ENCODE measurements at regions not wholly inside any gene's neighbourhood (a gene's known extent, or its start where the extent isn't known, plus 50 kb on each side); places are given as distances from the start of the nearest gene placed in this dataset.

GRCh38 chr14:76958020-76958979 is 70.2 kb downstream of the IRF2BPL start:
- H3K4me1 ChIP-seq (ENCODE audit: control insufficient read depth, insufficient read depth, low read length): peaks cover 65% of the 10 kb centered on the region

DNA sequence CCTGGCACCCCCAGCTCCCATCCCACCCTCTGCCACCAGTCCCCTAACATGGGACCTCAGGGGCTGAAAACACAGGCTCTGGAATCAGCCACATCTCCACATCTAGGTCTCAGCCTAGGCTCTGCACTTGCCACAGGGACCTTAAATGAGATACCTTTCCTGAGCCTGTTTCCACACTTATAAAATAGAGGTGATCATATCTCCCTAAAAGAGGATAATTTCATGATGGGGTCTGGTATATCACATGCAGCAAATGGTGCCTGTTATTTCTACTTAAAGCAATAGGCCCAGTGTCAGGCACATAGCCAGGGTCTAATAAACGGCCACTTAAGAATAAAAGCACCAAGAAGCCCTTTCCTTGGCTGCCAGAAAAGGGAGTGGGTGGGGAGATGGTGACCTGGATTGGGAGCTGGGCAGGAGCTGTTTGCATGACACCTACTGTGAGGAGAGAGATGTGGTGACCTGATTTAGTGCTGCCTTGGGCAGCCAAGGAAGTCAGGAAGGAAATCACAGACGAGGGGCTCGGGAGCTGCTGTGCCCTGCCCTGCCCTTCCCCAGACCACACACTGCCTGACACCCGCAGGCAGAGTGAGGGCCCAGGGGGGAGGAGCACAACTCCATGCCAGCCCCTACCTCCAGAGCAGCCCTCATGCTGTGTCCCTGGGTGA is 71.2 kb downstream of the IRF2BPL start:
- Histone ChIP-seq H3K9me3 (ENCODE audit: control insufficient read depth, insufficient read depth, low read length) (no peaks in the 10 kb centered on the region), H3K27me3 (ENCODE audit: control insufficient read depth, insufficient read depth, low read length) (no peaks in the 10 kb centered on the region), H3K36me3 (ENCODE audit: control insufficient read depth, insufficient read depth, low read length) (no peaks in the 10 kb centered on the region), H3K4me3 (ENCODE audit: low read depth, low read length) (no peak overlapping the region), H3K4me1 (ENCODE audit: control insufficient read depth, insufficient read depth, low read length) (peaks cover 64% of the 10 kb centered on the region), H3K27ac (ENCODE audit: low read depth, low read length) (peak overlapping the region; percentile 92)
- peak in 2 of 6 donors; percentile 66 to 79 for DNase-seq (ENCODE audit: low read depth in 4 of 6, low spot score in 6 of 6)
- 2% methylated on average over 4 of the region's 4 CpGs for WGBS (ENCODE audit: insufficient coverage)

More at GRCh38 chr14:76958020-76958979, 70.2 kb downstream of the IRF2BPL start:
- no peak for DNase-seq (ENCODE audit: low read depth in 4 of 6, low spot score in 6 of 6)
- Histone ChIP-seq H3K4me3 (ENCODE audit: low read depth, low read length) (no peak overlapping the region), H3K9me3 (ENCODE audit: control insufficient read depth, insufficient read depth, low read length) (no peaks in the 10 kb centered on the region), H3K36me3 (ENCODE audit: control insufficient read depth, insufficient read depth, low read length) (no peaks in the 10 kb centered on the region), H3K27ac (ENCODE audit: low read depth, low read length) (peak overlapping the region; percentile 92), H3K27me3 (ENCODE audit: control insufficient read depth, insufficient read depth, low read length) (no peaks in the 10 kb centered on the region)
- WGBS (ENCODE audit: insufficient coverage): 82% methylated on average over 11 of the region's 11 CpGs

DNA sequence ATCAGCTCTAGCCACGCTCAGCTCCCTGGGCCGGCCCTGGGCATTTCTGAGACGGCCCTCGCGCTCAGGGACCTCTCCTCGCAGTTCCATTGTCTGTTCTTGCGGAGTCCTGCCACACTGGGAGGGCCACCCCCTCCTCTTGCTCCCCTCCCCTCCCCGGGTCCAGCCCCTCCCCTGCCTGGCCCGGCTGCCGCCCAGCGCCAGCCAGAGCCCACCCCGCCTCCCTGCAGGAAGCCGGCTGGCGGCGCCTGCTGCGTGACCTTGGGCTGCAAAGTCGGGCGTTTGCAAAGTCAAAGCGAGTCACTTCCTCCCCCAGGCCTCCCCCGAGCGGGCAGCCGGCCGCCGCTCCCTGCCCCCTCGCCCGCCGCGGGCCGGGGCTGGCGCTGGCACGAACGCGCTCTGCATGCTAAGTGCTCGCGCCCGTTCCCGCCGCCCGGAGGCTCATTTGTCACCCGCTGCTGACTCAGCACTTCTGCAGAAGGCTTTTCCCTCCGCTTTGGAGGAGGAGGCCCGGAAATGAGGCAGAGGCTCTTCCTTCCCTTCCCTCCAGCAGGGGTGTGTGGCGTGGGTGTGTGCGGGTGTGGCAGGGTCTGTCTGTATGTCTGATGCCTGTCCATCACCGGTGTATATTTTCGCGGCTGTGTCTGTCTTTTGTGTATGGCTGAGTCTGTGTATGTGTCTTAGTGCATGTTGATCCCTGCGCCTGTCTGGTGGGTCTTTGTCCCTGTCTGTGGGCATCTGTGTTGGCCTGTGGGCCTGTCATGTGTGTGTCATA is 72.0 kb downstream of the IRF2BPL start:
- Histone ChIP-seq H3K4me3 (ENCODE audit: low read depth, low read length) (peak overlapping the region; percentile 26), H3K4me1 (ENCODE audit: control insufficient read depth, insufficient read depth, low read length) (peaks cover 60% of the 10 kb centered on the region), H3K27me3 (ENCODE audit: control insufficient read depth, insufficient read depth, low read length) (no peaks in the 10 kb centered on the region), H3K9me3 (ENCODE audit: control insufficient read depth, insufficient read depth, low read length) (no peaks in the 10 kb centered on the region), H3K36me3 (ENCODE audit: control insufficient read depth, insufficient read depth, low read length) (no peaks in the 10 kb centered on the region), H3K27ac (ENCODE audit: low read depth, low read length) (peak overlapping the region; percentile 92)
- WGBS (ENCODE audit: insufficient coverage): 0% methylated on average over 36 of the region's 48 CpGs
- peak in 5 of 6 donors; percentile 83 to 97 (median 86) for DNase-seq (ENCODE audit: low read depth in 4 of 6, low spot score in 6 of 6)

- WGBS (ENCODE audit: insufficient coverage): 1% methylated on average over 10 of the region's 13 CpGs
Observed at GRCh38 chr14:76955575-76956315, 72.8 kb downstream of the IRF2BPL start.

DNA sequence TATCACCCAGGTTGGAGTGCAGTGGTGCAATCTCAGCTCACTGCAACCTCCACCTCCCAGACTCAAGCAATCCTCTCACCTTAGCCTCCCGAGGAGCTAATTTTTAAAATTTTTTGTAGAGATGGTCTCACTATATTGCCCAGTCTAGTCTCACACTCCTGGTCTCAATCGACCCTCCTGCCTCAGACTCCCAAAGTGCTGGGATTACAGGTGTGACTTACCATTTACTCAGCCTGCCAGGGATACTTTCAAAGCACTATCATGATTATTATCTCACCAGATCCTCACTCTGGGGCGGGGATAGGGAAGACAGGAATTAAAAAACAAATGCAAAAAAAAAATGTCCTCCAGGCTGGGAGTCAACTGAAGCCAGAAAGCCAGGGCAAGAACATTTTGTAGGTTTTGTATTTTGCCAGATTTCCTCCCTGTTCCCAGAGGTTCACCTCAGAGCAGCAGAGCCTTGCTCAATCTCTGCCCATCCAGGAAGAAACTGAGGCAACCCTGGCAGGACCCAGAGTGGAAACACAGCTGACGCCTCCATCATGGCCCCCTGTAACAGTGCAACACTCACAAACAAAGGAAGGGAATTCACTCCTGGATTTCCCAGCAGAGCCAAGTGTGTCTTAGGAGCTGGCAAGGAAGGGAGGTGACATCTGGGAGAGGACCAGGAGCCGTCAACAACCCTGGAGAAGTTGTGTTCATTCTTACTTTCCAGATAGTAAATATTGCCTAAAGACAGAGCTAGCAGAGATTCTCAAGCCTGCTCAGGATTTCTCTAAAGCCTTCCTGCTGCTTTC is 73.9 kb downstream of the IRF2BPL start:
- Histone ChIP-seq H3K4me3 (ENCODE audit: low read depth, low read length) (no peak overlapping the region), H3K36me3 (ENCODE audit: control insufficient read depth, insufficient read depth, low read length) (no peaks in the 10 kb centered on the region), H3K27ac (ENCODE audit: low read depth, low read length) (peak overlapping the region; percentile 33), H3K4me1 (ENCODE audit: control insufficient read depth, insufficient read depth, low read length) (peaks cover 71% of the 10 kb centered on the region), H3K27me3 (ENCODE audit: control insufficient read depth, insufficient read depth, low read length) (no peaks in the 10 kb centered on the region), H3K9me3 (ENCODE audit: control insufficient read depth, insufficient read depth, low read length) (no peaks in the 10 kb centered on the region)
- DNase-seq (ENCODE audit: low read depth in 4 of 6, low spot score in 6 of 6): peak in 1 of 6 donors; percentile 39
- WGBS (ENCODE audit: insufficient coverage): 40% methylated on average over 1 of the region's 5 CpGs

More at GRCh38 chr14:76955575-76956315, 72.8 kb downstream of the IRF2BPL start:
- H3K27ac ChIP-seq (ENCODE audit: low read depth, low read length): peak overlapping the region; percentile 92
- no peaks in the 10 kb centered on the region for H3K27me3 ChIP-seq (ENCODE audit: control insufficient read depth, insufficient read depth, low read length)
- H3K9me3 ChIP-seq (ENCODE audit: control insufficient read depth, insufficient read depth, low read length): no peaks in the 10 kb centered on the region
- DNase-seq (ENCODE audit: low read depth in 4 of 6, low spot score in 6 of 6): peak in 1 of 6 donors; percentile 83
- peaks cover 61% of the 10 kb centered on the region for H3K4me1 ChIP-seq (ENCODE audit: control insufficient read depth, insufficient read depth, low read length)
- H3K36me3 ChIP-seq (ENCODE audit: control insufficient read depth, insufficient read depth, low read length): no peaks in the 10 kb centered on the region
- peak overlapping the region; percentile 26 for H3K4me3 ChIP-seq (ENCODE audit: low read depth, low read length)

DNA sequence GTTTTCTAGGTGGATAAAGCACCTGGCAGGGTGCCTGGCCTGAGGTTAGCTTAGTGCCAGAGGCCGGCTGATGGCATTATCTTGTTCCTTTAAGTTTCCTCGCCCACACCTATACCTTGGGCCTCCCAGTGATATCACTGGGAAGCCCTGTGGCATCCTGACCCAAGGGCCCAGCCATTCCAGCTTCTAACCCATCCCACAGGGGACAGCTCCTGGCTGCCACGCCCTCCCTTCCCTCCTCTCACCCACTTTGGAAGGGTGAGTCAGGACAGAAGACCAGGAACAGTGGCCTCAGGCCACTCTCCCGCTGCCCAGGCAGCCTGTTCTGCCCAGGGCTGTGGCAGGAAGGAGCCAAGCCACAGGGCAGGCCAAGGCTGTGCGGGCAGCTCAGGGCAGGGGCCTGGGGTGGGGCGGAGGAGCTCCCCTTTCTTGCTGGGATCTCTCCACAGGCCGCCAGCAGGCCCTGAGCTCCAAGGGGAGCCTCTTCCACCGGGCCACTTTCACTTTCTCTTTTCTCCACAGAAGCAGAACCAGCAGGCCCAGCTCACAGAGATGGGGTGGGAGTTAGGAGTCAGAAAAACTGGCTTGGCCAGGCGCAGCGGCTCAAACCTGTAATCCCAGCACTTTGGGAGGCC is 75.1 kb downstream of the IRF2BPL start:
- H3K36me3 ChIP-seq (ENCODE audit: control insufficient read depth, insufficient read depth, low read length): no peaks in the 10 kb centered on the region
- H3K27ac ChIP-seq (ENCODE audit: low read depth, low read length): peak overlapping the region; percentile 64
- H3K9me3 ChIP-seq (ENCODE audit: control insufficient read depth, insufficient read depth, low read length): no peaks in the 10 kb centered on the region
- WGBS (ENCODE audit: insufficient coverage): 88% methylated on average over 5 of the region's 10 CpGs
- no peak overlapping the region for H3K4me3 ChIP-seq (ENCODE audit: low read depth, low read length)
- peaks cover 82% of the 10 kb centered on the region for H3K4me1 ChIP-seq (ENCODE audit: control insufficient read depth, insufficient read depth, low read length)
- H3K27me3 ChIP-seq (ENCODE audit: control insufficient read depth, insufficient read depth, low read length): no peaks in the 10 kb centered on the region
- DNase-seq (ENCODE audit: low read depth in 4 of 6, low spot score in 6 of 6): peak in 1 of 6 donors; percentile 56

DNA sequence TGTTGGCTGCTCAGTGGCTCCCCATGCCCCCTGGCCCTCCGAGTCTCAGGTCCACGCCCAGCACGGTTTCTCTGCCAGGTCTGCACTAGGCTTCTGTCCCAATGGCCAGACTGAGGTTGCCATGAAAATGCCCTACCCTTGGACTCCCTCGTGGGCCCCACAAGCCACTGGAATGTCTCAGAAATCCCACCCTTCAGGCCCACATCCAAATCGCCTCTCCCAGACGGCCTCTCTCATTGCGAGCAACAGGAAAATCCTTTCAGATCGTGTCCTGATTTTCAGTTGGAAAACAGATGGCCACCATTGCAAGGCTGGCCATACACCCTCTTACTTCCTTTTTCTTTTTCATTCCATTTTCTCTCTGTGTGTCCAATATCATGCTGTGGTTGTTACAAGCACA is 77.3 kb downstream of the IRF2BPL start:
- 40% methylated on average over 8 of the region's 8 CpGs for WGBS (ENCODE audit: insufficient coverage)
- no peak overlapping the region for H3K4me3 ChIP-seq (ENCODE audit: low read depth, low read length)
- H3K27me3 ChIP-seq (ENCODE audit: control insufficient read depth, insufficient read depth, low read length): no peaks in the 10 kb centered on the region
- H3K4me1 ChIP-seq (ENCODE audit: control insufficient read depth, insufficient read depth, low read length): peaks cover 87% of the 10 kb centered on the region
- no peaks in the 10 kb centered on the region for H3K36me3 ChIP-seq (ENCODE audit: control insufficient read depth, insufficient read depth, low read length)
- peak in 1 of 6 donors; percentile 65 for DNase-seq (ENCODE audit: low read depth in 4 of 6, low spot score in 6 of 6)
- peak overlapping the region; percentile 68 for H3K27ac ChIP-seq (ENCODE audit: low read depth, low read length)
- H3K9me3 ChIP-seq (ENCODE audit: control insufficient read depth, insufficient read depth, low read length): no peaks in the 10 kb centered on the region
